PC-3 (cell line): ENCODE measurements at regions not wholly inside any gene's neighbourhood (a gene's known extent, or its start where the extent isn't known, plus 50 kb on each side); places are given as distances from the start of the nearest gene placed in this dataset.

Source experiments
- ATAC-seq: fragments of 200-7000 bp; cut with Tn5 transposase; 2 replicates; pipeline ENCODE4 v1.9.1; 2020; ENCODE audit warnings: mild to moderate bottlenecking, moderate library complexity
- BruUV-seq: library from RNA; stranded (reverse); fragments of 400-500 nt; replicated peaks from 2 replicates; lab custom pipeline; 2021; lab: Mats Ljungman, UMichigan
- CTCF ChIA-PET: fragments of 300-600 bp; sonication (Branson Sonifier 250); formaldehyde crosslinking; loops from one replicate; lab custom pipeline; 2022; ENCODE audit warnings: antibody characterized with exemption; lab: Charles Lee
- POLR2A ChIA-PET: fragments of 300-600 bp; sonication (Branson Sonifier 250); formaldehyde crosslinking; loops from one replicate; lab custom pipeline; 2022; ENCODE audit warnings: antibody characterized with exemption; ENCODE audit not compliant: unreplicated experiment; lab: Charles Lee
- DNase-seq: peaks from one replicate; pipeline ENCODE4 v3.0.0-alpha.2; 2015
- H2AFZ ChIP-seq: fragments of 300-600 bp; sonication (generic); 2 replicates; pipeline ENCODE4 v1.6.0; 2016; ENCODE audit warnings: antibody characterized with exemption, low read length
- H3F3A ChIP-seq: fragments of 300-600 bp; sonication (generic); one replicate; pipeline ENCODE4 v1.6.0; 2017; ENCODE audit warnings: antibody characterized with exemption, low read length, control low read depth, mild to moderate bottlenecking; ENCODE audit not compliant: unreplicated experiment
- H3K27ac ChIP-seq: fragments of 300-600 bp; sonication (generic); 2 replicates; pipeline ENCODE4 v1.5.1; 2016; ENCODE audit warnings: mild to moderate bottlenecking, low read length
- H3K27me3 ChIP-seq: fragments of 300-600 bp; sonication (generic); 2 replicates; pipeline ENCODE4 v1.6.1; 2016; ENCODE audit warnings: low read length, mixed read lengths
- H3K36me3 ChIP-seq: fragments of 300-600 bp; sonication (generic); 2 replicates; pipeline ENCODE4 v1.6.1; 2016; ENCODE audit warnings: low read depth, mixed run types, low read length, mixed read lengths
- H3K4me1 ChIP-seq: fragments of 300-600 bp; sonication (generic); 2 replicates; pipeline ENCODE4 v1.5.1; 2016; ENCODE audit warnings: low read length; ENCODE audit not compliant: insufficient read depth
- H3K4me2 ChIP-seq: fragments of 300-600 bp; sonication (generic); 2 replicates; pipeline ENCODE4 v1.6.0; 2016; ENCODE audit warnings: low read length
- H3K4me3 ChIP-seq: fragments of 300-600 bp; sonication (generic); 2 replicates; pipeline ENCODE4 v1.5.1; 2016; ENCODE audit warnings: mild to moderate bottlenecking, low read length, mixed read lengths
- H3K79me2 ChIP-seq: fragments of 300-600 bp; sonication (generic); 2 replicates; pipeline ENCODE4 v1.6.1; 2017; ENCODE audit warnings: low read length, mixed read lengths
- H3K9ac ChIP-seq: fragments of 300-600 bp; sonication (generic); 2 replicates; pipeline ENCODE4 v1.6.0; 2016; ENCODE audit warnings: mild to moderate bottlenecking, low read length
- H3K9me2 ChIP-seq: fragments of 300-600 bp; sonication (generic); replicated peaks from 2 replicates; pipeline ENCODE4 v1.6.1; 2016; ENCODE audit warnings: mixed run types, low read length, mixed read lengths
- H3K9me3 ChIP-seq: fragments of 300-600 bp; sonication (generic); 2 replicates; pipeline ENCODE4 v1.6.1; 2016; ENCODE audit warnings: low read length, mixed read lengths
- H4K20me1 ChIP-seq: fragments of 300-600 bp; sonication (generic); 2 replicates; pipeline ENCODE4 v1.6.1; 2016; ENCODE audit warnings: low read length, mixed read lengths
- CTCF ChIP-seq: fragments of 300-600 bp; sonication (generic); conservative IDR thresholded peaks from 2 replicates; pipeline ENCODE4 v1.5.1; 2017; ENCODE audit warnings: antibody characterized with exemption, low read depth, mild to moderate bottlenecking, low read length
- EZH2 ChIP-seq: fragments of 300-600 bp; sonication (generic); IDR thresholded peaks from one replicate; pipeline ENCODE4 v1.6.1; 2017; ENCODE audit warnings: antibody characterized with exemption, mild to moderate bottlenecking, low read length; ENCODE audit not compliant: unreplicated experiment
- EZH2phosphoT487 ChIP-seq: fragments of 300-600 bp; sonication (generic); IDR thresholded peaks from 2 replicates; pipeline ENCODE4 v1.6.1; 2018; ENCODE audit warnings: mild to moderate bottlenecking, antibody characterized with exemption, low read length, borderline replicate concordance
- intact Hi-C: fragments of 100-400 bp; cut with micrococcal nuclease; formaldehyde crosslinking; loops from 2 replicates; pipeline ENCODE4 v1.9.0; 2023

GRCh38 chr15:69736161-69736560, 283.5 kb downstream of the RPLP1 start:
- Histone ChIP-seq H3K36me3 (no peaks in the 10 kb centered on the region), H3K9me2 (no peaks in the 10 kb centered on the region), H3K4me2 (no peak overlapping the region), H3F3A (no peaks in the 10 kb centered on the region), H3K27me3 (peaks cover 24% of the 10 kb centered on the region), H4K20me1 (no peaks in the 10 kb centered on the region), H3K9me3 (no peaks in the 10 kb centered on the region), H3K4me1 (no peaks in the 10 kb centered on the region), H2AFZ (no peak overlapping the region), H3K9ac (no peak overlapping the region), H3K4me3 (no peak overlapping the region), H3K27ac (no peak overlapping the region), H3K79me2 (no peaks in the 10 kb centered on the region)
- TF ChIP-seq EZH2 (no peak), CTCF (no peak), EZH2phosphoT487 (no peak)
- ATAC-seq, result no peak
- intact Hi-C loops, result no loop called here
- BruUV-seq, result no TSS peak
- POLR2A ChIA-PET, result no interaction called here
- CTCF ChIA-PET, result no interaction called here
- no peak for DNase-seq

DNA sequence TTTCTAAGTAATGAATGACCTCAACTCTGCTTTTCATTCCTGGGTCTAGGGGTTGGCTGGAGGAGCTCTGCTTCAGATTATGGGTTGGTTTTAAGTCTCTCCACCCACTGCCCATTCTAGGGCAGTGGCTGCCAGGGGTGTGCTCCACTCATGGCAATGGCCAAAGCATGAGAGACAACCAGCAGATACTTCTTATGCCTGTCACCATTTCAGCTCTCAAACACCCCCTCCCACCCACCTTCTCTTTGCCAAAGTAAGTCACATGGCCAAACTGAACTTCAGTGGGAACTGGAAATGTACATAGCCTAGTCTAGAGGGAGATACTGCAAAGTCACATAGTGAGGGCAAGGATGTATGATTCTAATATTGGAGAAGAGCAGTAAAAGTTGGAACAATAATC, 285.3 kb downstream of the RPLP1 start:
- no peak for DNase-seq
- CTCF ChIA-PET, result no interaction called here
- Histone ChIP-seq H3K27me3 (peaks cover 30% of the 10 kb centered on the region), H3K27ac (no peak overlapping the region), H3K36me3 (no peaks in the 10 kb centered on the region), H3K4me2 (no peak overlapping the region), H3F3A (no peaks in the 10 kb centered on the region), H3K9ac (no peak overlapping the region), H3K4me3 (no peak overlapping the region), H4K20me1 (no peaks in the 10 kb centered on the region), H2AFZ (no peak overlapping the region), H3K9me2 (no peaks in the 10 kb centered on the region), H3K4me1 (no peaks in the 10 kb centered on the region), H3K79me2 (no peaks in the 10 kb centered on the region), H3K9me3 (no peaks in the 10 kb centered on the region)
- no TSS peak for BruUV-seq
- intact Hi-C loops, result no loop called here
- TF ChIP-seq EZH2 (no peak), CTCF (no peak), EZH2phosphoT487 (no peak)
- no peak for ATAC-seq
- POLR2A ChIA-PET, result no interaction called here

DNA sequence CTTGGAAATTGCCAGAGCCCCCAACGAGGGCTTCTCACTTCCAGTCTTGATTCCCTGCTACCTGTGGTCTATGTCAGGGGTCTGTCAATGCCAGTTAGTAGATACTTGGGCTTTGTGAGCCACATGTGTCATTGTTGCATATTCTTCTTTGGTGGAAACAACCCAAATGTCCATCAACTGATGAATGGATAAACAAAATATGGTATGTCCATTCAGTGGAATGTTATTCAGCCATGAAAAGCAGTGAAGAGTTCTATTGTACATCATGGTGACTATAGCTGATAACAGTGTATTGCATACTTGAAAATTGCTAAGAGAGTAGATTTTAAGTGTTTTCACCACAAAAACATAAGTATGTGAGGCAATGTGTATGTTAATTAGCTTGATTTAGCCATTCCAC, 288.1 kb downstream of the RPLP1 start:
- CTCF ChIA-PET, result no interaction called here
- no peaks in the 10 kb centered on the region for H4K20me1 ChIP-seq
- no peaks in the 10 kb centered on the region for H3K9me3 ChIP-seq
- H3K4me3 ChIP-seq, result no peak overlapping the region
- no peak overlapping the region for H3K4me2 ChIP-seq
- no peak overlapping the region for H3K9ac ChIP-seq
- H3K4me1 ChIP-seq, result no peaks in the 10 kb centered on the region
- intact Hi-C loops, result no loop called here
- H3K27ac ChIP-seq, result no peak overlapping the region
- no peak overlapping the region for H2AFZ ChIP-seq
- POLR2A ChIA-PET, result no interaction called here
- ATAC-seq, result no peak
- no peak for DNase-seq
- no peaks in the 10 kb centered on the region for H3K36me3 ChIP-seq
- H3K27me3 ChIP-seq, result peaks cover 23% of the 10 kb centered on the region
- H3K9me2 ChIP-seq, result no peaks in the 10 kb centered on the region
- H3F3A ChIP-seq, result no peaks in the 10 kb centered on the region
- no TSS peak for BruUV-seq
- no peaks in the 10 kb centered on the region for H3K79me2 ChIP-seq
- TF ChIP-seq CTCF (no peak), EZH2phosphoT487 (no peak), EZH2 (no peak)
